ENCODE measurements at regions not wholly inside any gene's neighbourhood (a gene's known extent, or its start where the extent isn't known, plus 50 kb on each side); places are given as distances from the start of the nearest gene placed in this dataset.
"Not testable (repeated sequence)": the region's sequence is repeated elsewhere in the genome, so short reads cannot be mapped to it uniquely, and the experiment has no call there.

DNA sequence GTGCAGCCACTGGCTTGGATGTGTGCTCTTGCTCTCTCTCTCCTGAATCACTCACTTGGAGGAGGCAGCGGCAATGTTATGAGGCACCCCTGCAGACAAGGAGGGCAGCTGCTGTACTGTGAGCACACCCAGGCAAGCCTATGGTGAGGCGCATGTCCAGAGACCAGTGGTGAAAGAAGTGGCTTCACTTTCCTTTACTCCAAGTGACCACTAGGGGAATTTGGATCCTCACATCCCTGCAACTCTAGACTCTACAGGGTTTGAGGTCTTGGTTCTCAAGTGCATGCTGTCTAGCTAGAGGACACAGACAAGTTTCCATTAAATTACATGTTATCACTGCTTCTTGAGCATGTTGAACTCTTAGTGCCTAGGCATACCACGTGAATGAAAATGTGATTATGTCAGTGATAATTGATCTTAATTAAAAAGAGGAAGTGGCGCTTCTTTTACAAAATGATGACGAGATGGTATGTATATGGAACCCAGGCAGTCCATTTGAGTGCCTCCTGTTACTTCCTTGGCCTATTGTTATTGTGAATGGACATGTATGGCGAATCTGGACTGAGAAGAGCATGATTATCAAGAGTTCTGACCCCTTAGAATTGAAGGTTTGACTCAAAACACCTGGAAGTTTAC is 181.0 kb upstream of the CDH2 start:
- DNase-seq, result no peak

GRCh38 chr18:28350821-28351220 is 173.9 kb upstream of the CDH2 start:
- no peak for DNase-seq

GRCh38 chr18:28342231-28342630 is 165.3 kb upstream of the CDH2 start:
- DNase-seq, result no peak

GRCh38 chr18:28338316-28338715 is 161.4 kb upstream of the CDH2 start:
- no peak for DNase-seq

DNA sequence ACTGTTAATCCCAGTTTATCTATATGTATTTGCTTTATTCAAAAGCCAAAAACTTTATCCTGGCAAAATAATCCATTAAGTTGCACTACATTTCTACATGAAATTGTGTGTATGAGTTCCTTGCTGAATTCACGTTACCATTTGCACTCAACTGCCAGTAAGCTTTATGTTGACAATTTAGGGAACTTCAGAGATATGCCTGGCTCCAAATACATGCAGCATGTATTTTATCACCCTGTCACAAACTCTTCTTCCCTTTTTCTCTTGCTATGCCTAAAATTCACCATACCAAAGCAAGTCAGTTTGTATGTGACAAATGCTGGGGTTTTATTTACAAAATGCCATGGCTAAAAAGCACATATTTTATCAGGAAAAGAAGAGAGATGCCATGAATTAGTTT is 157.6 kb upstream of the CDH2 start:
- no peak for DNase-seq

DNA sequence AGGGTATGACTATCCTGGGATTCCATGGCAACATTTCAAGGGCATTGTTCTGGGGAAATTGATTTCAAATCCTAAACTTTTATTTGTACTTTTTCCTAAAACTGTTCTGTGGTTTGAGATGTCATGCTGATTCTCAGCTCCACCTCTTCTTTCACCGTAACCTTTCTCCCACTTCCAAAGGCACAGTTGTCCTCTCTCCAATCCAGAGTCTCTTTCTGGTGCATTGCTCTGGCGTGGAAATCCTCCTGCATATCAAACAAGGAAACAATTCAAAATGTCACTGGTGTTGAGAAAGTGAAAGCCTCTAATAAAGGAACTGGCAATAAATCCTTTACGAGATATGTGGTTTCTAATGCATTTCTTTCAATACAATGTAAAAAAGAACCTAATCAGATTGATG is 155.1 kb upstream of the CDH2 start:
- no peak for DNase-seq

- no peak for DNase-seq
Observed at GRCh38 chr18:28331551-28331950, 154.6 kb upstream of the CDH2 start.

DNA sequence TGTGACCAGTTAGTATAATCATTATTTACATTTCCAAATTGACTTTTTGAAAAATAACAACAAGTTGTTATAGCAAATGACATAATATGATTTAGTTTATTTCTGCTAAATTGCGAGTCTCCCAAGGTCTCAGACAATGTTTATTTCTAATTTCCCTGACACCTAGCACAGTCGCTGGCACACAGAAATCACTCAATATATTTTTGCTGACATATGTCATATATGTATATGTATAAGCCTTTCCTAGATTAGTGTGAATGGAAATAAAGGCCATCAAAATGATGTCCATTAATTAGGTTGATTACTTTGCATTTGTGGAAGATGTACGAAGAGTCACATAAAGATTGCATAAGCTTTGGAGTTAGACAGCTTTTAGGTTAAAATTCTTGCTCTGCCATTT is 136.7 kb upstream of the CDH2 start:
- DNase-seq, result no peak

DNA sequence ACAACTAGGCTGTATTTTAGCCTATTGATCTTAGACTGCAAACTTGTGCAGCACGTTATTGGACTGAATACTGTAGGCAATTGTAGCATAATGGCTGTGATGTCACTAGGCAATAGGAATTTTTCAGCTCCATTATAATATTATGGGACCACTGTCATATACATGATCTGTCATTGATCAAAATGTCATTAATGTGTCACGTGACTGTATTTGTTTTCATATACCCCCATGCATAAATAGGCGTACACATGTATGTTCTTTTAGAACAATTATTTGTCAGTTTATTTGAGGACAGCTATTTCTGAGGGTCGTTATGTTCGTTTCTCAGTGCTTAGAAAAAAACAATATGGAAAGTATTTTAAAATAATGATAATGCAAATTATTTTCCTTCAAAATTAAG is 111.9 kb upstream of the CDH2 start:
- no peak for DNase-seq

DNA sequence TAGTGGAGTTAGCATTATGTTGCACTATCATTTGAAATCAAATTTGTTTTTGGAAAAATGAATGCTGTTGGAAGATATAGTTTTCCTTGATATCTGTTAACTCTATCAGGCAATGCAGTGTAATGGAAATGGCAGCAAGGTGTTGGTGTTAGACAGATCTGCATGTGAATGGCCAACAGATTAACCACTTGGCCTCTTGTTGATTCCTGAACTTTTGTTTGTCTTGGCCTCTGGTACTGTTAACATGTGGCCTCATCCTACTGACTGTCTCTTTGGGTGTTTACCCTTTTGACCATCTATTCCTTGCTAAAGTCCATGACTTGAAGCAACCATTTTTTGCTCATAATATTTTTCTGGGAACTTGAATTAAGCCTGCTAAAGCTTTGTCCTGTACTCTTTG is 110.2 kb upstream of the CDH2 start:
- no peak for DNase-seq

- no peak for DNase-seq
Observed at GRCh38 chr18:28284132-28284531, 107.2 kb upstream of the CDH2 start.

- DNase-seq, result no peak
Observed at GRCh38 chr18:28281400-28281799, 104.5 kb upstream of the CDH2 start.

GRCh38 chr18:28269750-28270149 is 92.8 kb upstream of the CDH2 start:
- DNase-seq, result no peak

- no peak for DNase-seq
Observed at GRCh38 chr18:28267878-28268625, 91.1 kb upstream of the CDH2 start.

DNA sequence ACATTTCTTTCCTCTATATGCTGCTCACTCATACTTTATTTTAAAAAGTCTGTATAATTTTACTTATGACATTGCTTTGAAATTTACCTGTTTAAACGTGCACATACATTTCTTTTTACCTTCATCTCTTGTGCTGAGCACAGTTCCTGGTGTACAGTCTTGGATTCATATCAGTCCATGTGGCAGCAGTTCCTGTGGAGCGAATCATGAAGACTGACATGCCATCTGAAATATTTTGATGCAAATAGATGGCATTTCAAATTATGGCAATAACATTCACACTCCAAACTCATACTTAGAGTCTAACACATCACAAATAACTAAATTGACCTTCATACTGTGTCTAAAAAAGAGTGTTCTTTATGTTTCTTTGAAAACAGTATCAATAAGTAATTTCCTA is 90.3 kb upstream of the CDH2 start:
- no peak for DNase-seq

GRCh38 chr18:28256166-28256565 is 79.2 kb upstream of the CDH2 start:
- no peak for DNase-seq

GRCh38 chr18:28248653-28249052 is 71.7 kb upstream of the CDH2 start:
- no peak for DNase-seq

DNA sequence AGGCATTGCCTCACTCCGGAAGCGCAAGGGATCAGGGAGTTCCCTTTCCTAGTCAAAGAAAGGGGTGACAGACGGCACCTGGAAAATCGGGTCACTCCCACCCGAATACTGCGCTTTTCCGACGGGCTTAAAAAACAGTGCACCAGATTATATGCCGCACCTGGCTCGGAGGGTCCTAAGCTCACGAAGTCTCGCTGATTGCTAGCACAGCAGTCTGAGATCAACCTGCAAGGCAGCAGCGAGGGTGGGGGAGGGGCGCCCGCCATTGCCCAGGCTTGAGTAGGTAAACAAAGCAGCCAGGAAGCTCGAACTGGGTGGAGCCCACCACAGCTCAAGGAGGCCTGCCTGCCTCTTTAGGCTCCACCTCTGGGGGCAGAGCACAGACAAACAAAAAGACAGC is 63.7 kb upstream of the CDH2 start:
- not testable (repeated sequence) for DNase-seq

GRCh38 chr18:28236487-28236886 is 59.6 kb upstream of the CDH2 start:
- no peak for DNase-seq
